WERI-Rb-1 (cell line): ENCODE measurements at regions not wholly inside any gene's neighbourhood (a gene's known extent, or its start where the extent isn't known, plus 50 kb on each side); places are given as distances from the start of the nearest gene placed in this dataset.

Source experiments
- DNase-seq: peaks from one replicate; pipeline ENCODE4 v3.0.0-alpha.2; 2020
- H3K27ac ChIP-seq: fragments of 250-450 bp; sonication (Bioruptor Pico); 2 replicates; pipeline ENCODE4 v1.5.1; 2020; ENCODE audit warnings: mild to moderate bottlenecking, moderate library complexity
- H3K27me3 ChIP-seq: fragments of 250-450 bp; sonication (Bioruptor Pico); 2 replicates; pipeline ENCODE4 v1.5.1; 2021; ENCODE audit warnings: mild to moderate bottlenecking, low read depth, moderate library complexity; ENCODE audit not compliant: insufficient read depth, severe bottlenecking
- H3K36me3 ChIP-seq: fragments of 250-450 bp; sonication (Bioruptor Pico); 2 replicates; pipeline ENCODE4 v1.5.1; 2020; ENCODE audit warnings: mild to moderate bottlenecking, moderate library complexity
- H3K4me3 ChIP-seq: 2 replicates; pipeline ENCODE4 v1.5.1; 2011; ENCODE audit warnings: low read depth, mild to moderate bottlenecking, control low read depth, low read length
- H3K9me3 ChIP-seq: fragments of 250-450 bp; sonication (Bioruptor Pico); 2 replicates; pipeline ENCODE4 v1.5.1; 2021; ENCODE audit warnings: mild to moderate bottlenecking, moderate library complexity; ENCODE audit not compliant: severe bottlenecking
- TF ChIP-seq, protein P1 (sequence below): IDR thresholded peaks from 2 replicates; pipeline ENCODE4 v1.5.1; 2011; ENCODE audit warnings: low read depth, mild to moderate bottlenecking, control low read depth, inconsistent platforms, low read length

DNA sequence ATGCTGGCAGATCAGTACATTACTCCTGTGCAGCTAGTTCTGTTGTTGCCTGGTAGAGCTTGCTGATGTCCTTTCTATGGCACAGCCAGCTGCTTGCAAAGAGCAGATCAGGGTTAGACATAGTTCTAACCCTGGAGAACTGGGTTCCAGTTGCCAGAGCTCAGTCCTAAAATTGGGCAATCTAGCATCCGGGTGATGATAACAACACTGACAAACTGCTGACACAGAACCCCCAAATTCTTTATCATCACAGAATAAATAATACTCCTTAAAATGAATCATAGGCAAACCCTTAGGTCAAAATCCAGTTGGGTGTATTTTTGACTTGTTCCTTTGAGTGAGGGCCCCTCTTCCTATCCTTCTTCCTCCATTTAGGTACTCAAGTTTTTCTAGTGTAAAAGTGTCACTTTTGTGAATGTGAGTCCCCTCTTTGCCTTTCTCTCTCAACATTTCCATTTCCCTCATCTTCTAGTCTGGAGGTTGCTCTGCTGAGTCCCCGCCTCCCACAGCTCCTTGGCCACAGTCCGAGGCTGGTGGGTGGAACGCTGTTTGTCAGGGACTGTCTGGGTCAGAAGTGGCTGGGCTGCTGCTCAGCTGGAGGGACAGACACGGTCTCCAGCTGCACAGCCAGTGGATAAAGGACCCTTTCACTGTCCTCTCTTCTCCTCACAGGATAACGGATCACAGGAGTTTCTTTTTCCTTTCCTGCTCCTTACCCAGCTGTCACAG lies 93.6 kb upstream of the RASGEF1B start:
- Histone ChIP-seq H3K9me3 (no peaks in the 10 kb centered on the region), H3K36me3 (no peaks in the 10 kb centered on the region), H3K27ac (no peak overlapping the region), H3K4me3 (no peak overlapping the region), H3K27me3 (no peaks in the 10 kb centered on the region)
- no peak for DNase-seq
- TF ChIP-seq, protein P1, sequence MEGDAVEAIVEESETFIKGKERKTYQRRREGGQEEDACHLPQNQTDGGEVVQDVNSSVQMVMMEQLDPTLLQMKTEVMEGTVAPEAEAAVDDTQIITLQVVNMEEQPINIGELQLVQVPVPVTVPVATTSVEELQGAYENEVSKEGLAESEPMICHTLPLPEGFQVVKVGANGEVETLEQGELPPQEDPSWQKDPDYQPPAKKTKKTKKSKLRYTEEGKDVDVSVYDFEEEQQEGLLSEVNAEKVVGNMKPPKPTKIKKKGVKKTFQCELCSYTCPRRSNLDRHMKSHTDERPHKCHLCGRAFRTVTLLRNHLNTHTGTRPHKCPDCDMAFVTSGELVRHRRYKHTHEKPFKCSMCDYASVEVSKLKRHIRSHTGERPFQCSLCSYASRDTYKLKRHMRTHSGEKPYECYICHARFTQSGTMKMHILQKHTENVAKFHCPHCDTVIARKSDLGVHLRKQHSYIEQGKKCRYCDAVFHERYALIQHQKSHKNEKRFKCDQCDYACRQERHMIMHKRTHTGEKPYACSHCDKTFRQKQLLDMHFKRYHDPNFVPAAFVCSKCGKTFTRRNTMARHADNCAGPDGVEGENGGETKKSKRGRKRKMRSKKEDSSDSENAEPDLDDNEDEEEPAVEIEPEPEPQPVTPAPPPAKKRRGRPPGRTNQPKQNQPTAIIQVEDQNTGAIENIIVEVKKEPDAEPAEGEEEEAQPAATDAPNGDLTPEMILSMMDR = no peak

DNA sequence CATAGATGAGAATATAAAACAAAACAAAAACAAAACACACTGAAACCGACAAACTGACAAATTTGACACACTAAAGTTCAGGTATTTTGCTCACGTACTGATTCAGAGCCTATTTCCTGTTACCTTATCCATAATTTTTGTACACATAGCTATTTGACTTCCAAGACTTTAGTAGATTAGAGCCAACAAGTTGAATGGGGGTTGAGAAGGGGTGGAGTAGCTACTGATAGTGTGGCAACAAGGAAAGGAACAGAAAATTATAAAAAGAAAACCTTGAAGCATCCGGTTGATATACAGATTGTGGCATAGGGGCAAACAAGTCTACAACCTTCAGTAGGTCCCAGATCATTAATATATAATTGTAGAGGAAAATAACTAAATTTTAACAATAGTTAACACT lies 92.3 kb upstream of the RASGEF1B start:
- Histone ChIP-seq H3K9me3 (no peaks in the 10 kb centered on the region), H3K36me3 (no peaks in the 10 kb centered on the region), H3K27me3 (no peaks in the 10 kb centered on the region), H3K27ac (no peak overlapping the region), H3K4me3 (no peak overlapping the region)
- DNase-seq = no peak
- TF ChIP-seq, protein P1 = no peak

DNA sequence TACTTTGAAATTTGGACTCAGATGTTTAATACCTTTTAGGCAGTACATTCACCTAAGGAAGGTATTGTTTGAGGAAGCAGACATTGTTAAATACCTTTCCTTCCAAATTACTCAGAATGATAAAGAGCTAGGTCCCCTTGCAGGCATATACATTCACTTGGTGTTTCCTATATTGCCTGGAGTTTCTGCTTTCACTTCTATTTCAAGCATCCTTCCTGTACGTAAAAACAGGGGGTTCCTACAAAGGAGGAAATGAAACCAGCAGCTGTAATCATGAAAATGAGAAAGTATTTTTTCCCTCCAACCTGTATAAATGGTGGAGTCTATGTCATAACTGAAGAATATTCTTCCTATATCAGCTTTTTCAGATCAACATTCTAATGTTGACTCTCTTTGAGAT lies 90.4 kb upstream of the RASGEF1B start:
- TF ChIP-seq, protein P1 = no peak
- no peaks in the 10 kb centered on the region for H3K9me3 ChIP-seq
- DNase-seq = no peak
- no peak overlapping the region for H3K27ac ChIP-seq
- no peaks in the 10 kb centered on the region for H3K27me3 ChIP-seq
- no peaks in the 10 kb centered on the region for H3K36me3 ChIP-seq
- H3K4me3 ChIP-seq = no peak overlapping the region

DNA sequence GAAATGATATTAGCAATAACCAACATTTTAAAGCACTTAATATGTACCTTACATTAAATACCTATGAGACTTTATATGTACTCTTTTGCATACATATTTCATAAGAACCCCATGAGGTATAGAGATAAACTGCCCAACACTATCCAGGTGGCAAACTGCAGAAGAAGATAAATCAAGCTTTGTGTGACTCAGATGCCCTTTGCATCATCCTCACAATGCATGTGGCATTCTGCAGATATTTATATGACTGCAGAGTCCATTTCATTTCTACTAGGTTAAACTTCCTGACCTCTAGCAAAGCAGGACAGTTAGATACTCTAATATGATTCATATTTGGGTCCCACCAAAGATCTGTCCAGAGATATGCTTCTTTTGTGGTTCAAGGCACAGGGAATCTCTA lies 85.6 kb upstream of the RASGEF1B start:
- TF ChIP-seq, protein P1 = no peak
- Histone ChIP-seq H3K27ac (no peak overlapping the region), H3K4me3 (no peak overlapping the region), H3K36me3 (no peaks in the 10 kb centered on the region), H3K27me3 (no peaks in the 10 kb centered on the region), H3K9me3 (no peaks in the 10 kb centered on the region)
- no peak for DNase-seq

DNA sequence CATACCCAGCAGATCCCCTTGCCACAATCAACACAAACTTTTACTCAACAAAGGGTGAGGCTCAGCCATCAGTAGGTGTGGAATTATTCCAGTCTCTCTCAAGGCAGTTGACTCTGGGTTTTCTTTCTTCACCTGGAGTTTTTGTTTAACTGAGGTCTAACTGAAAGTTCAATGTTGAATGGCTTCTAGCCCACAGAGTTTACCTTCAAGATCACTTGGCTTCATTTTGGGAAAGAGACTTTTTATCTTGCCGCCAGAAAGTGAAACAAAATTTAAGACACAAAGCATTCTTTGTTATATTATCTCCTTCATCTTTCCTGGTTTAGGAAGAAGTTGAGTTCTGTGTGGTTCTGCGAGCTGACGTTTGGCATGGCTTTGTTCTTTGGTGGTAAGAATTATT lies 83.8 kb upstream of the RASGEF1B start:
- Histone ChIP-seq H3K27ac (no peak overlapping the region), H3K36me3 (no peaks in the 10 kb centered on the region), H3K9me3 (no peaks in the 10 kb centered on the region), H3K27me3 (no peaks in the 10 kb centered on the region), H3K4me3 (no peak overlapping the region)
- TF ChIP-seq, protein P1 = no peak
- DNase-seq = no peak

DNA sequence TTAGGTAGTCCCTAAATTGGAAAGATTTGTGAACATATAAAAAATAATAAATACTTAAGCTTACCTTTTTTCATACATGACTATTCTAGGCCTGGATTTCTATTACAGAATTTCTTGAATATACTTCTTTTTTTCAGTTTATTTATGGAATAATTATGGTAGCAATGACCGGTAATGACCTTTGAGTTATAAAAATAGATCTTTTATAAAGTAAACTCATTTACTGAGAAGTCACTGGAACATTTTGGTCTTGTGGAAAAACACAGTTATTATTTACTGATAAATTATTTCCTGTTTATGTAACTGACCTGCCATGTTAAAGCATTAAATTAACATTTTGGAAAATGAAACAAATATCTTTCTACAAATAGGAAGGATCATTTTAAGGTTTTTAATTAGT lies 80.4 kb upstream of the RASGEF1B start:
- Histone ChIP-seq H3K27ac (no peak overlapping the region), H3K9me3 (no peaks in the 10 kb centered on the region)
- TF ChIP-seq, protein P1 = no peak

More for the DNA sequence above, 80.4 kb upstream of the RASGEF1B start:
- Histone ChIP-seq H3K4me3 (no peak overlapping the region), H3K27me3 (no peaks in the 10 kb centered on the region), H3K36me3 (no peaks in the 10 kb centered on the region)
- no peak for DNase-seq
